BLaER1 (cell line): ENCODE measurements at regions not wholly inside any gene's neighbourhood (a gene's known extent, or its start where the extent isn't known, plus 50 kb on each side); places are given as distances from the start of the nearest gene placed in this dataset.

Experiments
- H3K27ac ChIP-seq: shearing (Covaris generic); formaldehyde crosslinking; 2 replicates; pipeline ENCODE4 v1.8.1; 2022
- H3K27me3 ChIP-seq: shearing (Covaris generic); formaldehyde crosslinking; 2 replicates; pipeline ENCODE4 v1.8.1; 2022
- H3K36me3 ChIP-seq: shearing (Covaris generic); formaldehyde crosslinking; 2 replicates; pipeline ENCODE4 v1.8.1; 2022
- H3K4me1 ChIP-seq: shearing (Covaris generic); formaldehyde crosslinking; 2 replicates; pipeline ENCODE4 v1.8.1; 2022
- H3K4me2 ChIP-seq: shearing (Covaris generic); formaldehyde crosslinking; 2 replicates; pipeline ENCODE4 v1.8.1; 2022
- H3K4me3 ChIP-seq: shearing (Covaris generic); formaldehyde crosslinking; 2 replicates; pipeline ENCODE4 v1.8.1; 2022
- H3K9ac ChIP-seq: shearing (Covaris generic); formaldehyde crosslinking; 2 replicates; pipeline ENCODE4 v1.8.1; 2022
- H3K9me3 ChIP-seq: shearing (Covaris generic); formaldehyde crosslinking; 2 replicates; pipeline ENCODE4 v1.8.1; 2022
- H4K20me1 ChIP-seq: shearing (Covaris generic); formaldehyde crosslinking; 2 replicates; pipeline ENCODE4 v1.8.1; 2022
- Cebpa-rat ChIP-seq: shearing (Covaris generic); IDR thresholded peaks from 2 replicates; pipeline ENCODE4 v1.8.1; 2022

DNA sequence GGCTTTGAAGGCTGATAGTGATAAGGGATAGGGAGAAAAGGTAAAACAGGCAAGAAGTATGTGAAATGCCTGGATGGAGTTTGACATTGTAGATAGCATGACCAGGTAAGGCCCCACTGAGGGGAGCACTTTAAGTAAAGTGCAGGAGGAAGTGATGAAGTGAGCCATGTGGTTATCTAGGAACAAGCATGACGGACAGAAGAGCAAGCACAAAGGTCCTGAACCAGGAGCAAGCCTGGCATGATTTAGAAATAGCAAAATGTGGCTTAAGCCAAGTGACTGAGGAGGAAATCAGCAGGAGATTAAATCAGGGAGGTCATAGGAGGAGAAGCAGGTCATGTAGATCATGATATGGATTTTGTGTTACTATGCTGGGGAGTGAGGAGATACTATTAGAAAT, 129.2 kb downstream of the GLUL start:
- Histone ChIP-seq H3K27ac (no peak overlapping the region), H3K4me2 (no peak overlapping the region), H3K9me3 (no peaks in the 10 kb centered on the region), H3K4me3 (no peak overlapping the region), H3K36me3 (no peaks in the 10 kb centered on the region), H3K4me1 (peaks cover 30% of the 10 kb centered on the region), H3K9ac (no peak overlapping the region), H4K20me1 (no peaks in the 10 kb centered on the region), H3K27me3 (no peaks in the 10 kb centered on the region)
- TF ChIP-seq Cebpa-rat: no peak

- Histone ChIP-seq H3K4me2 (no peak overlapping the region), H3K27me3 (no peaks in the 10 kb centered on the region), H3K4me1 (peaks cover 30% of the 10 kb centered on the region), H3K36me3 (no peaks in the 10 kb centered on the region), H3K9ac (no peak overlapping the region), H3K27ac (no peak overlapping the region), H4K20me1 (no peaks in the 10 kb centered on the region), H3K9me3 (no peaks in the 10 kb centered on the region), H3K4me3 (no peak overlapping the region)
- no peak for TF ChIP-seq Cebpa-rat
These were observed 129.9 kb downstream of the GLUL start for GRCh38 chr1:182261655-182262054.

DNA sequence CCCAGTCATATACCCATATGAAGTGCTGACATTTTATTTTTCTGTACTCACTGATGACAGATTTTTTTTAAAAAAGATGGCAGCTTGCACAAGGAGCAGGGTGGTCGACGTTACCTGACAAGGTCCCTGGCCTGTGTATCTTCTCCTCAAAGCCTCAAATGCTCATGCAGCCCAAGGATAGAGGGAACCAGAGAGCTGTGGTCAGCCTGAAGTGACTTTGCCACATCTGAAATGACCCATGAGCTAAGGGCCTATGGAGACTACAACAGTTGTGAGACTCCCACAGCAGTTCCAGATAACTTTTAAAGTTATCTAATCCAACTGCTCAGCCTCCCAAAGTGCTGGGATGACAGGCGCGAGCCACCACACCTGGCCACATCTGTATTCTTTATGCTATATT, 131.1 kb downstream of the GLUL start:
- Histone ChIP-seq H3K4me3 (no peak overlapping the region), H3K9ac (no peak overlapping the region), H3K4me1 (peaks cover 30% of the 10 kb centered on the region), H3K27me3 (no peaks in the 10 kb centered on the region), H4K20me1 (no peaks in the 10 kb centered on the region), H3K27ac (0 out of 2 replicates have a peak overlapping the region, but pooled peaks have one; percentile 79), H3K36me3 (no peaks in the 10 kb centered on the region), H3K4me2 (peak overlapping the region; percentile 72), H3K9me3 (no peaks in the 10 kb centered on the region)
- no peak for TF ChIP-seq Cebpa-rat

DNA sequence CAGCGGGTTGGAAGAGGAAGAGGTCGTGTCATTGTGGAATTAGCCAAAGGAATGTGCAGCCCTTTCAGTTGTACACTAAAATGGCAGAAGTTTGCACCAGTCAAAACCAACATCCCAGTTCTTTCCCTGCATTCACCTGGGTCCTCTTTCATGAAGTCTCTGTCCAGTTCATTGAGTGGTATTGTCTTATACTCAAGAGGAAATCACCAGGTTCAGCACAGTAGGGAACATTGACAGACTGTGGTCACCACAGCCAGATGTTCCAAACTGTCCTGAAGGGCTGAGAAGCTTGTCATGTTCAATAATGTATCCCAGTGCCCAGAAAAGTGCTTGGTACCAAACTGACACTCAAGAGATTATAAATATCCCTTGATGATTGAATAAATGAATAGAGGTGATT, 131.6 kb downstream of the GLUL start:
- peak overlapping the region; percentile 72 for H3K4me2 ChIP-seq
- no peak for TF ChIP-seq Cebpa-rat
- peak overlapping the region; percentile 79 for H3K27ac ChIP-seq
- H3K4me1 ChIP-seq: peaks cover 30% of the 10 kb centered on the region
- no peaks in the 10 kb centered on the region for H3K9me3 ChIP-seq
- peak overlapping the region; percentile 55; the same call in 1 of the 2 replicates for H3K9ac ChIP-seq
- H4K20me1 ChIP-seq: no peaks in the 10 kb centered on the region
- H3K4me3 ChIP-seq: no peak overlapping the region
- no peaks in the 10 kb centered on the region for H3K27me3 ChIP-seq
- H3K36me3 ChIP-seq: no peaks in the 10 kb centered on the region

GRCh38 chr1:182259229-182259872, 132.2 kb downstream of the GLUL start:
- peak overlapping the region; percentile 55 for H3K9ac ChIP-seq
- H3K9me3 ChIP-seq: no peaks in the 10 kb centered on the region
- 0 out of 2 replicates have a peak overlapping the region, but pooled peaks have one; percentile 4 for H3K4me3 ChIP-seq
- H3K36me3 ChIP-seq: no peaks in the 10 kb centered on the region
- peak overlapping the region; percentile 79 for H3K27ac ChIP-seq
- no peaks in the 10 kb centered on the region for H3K27me3 ChIP-seq
- TF ChIP-seq Cebpa-rat: no peak
- H3K4me1 ChIP-seq: peaks cover 30% of the 10 kb centered on the region
- H3K4me2 ChIP-seq: peak overlapping the region; percentile 72
- no peaks in the 10 kb centered on the region for H4K20me1 ChIP-seq

DNA sequence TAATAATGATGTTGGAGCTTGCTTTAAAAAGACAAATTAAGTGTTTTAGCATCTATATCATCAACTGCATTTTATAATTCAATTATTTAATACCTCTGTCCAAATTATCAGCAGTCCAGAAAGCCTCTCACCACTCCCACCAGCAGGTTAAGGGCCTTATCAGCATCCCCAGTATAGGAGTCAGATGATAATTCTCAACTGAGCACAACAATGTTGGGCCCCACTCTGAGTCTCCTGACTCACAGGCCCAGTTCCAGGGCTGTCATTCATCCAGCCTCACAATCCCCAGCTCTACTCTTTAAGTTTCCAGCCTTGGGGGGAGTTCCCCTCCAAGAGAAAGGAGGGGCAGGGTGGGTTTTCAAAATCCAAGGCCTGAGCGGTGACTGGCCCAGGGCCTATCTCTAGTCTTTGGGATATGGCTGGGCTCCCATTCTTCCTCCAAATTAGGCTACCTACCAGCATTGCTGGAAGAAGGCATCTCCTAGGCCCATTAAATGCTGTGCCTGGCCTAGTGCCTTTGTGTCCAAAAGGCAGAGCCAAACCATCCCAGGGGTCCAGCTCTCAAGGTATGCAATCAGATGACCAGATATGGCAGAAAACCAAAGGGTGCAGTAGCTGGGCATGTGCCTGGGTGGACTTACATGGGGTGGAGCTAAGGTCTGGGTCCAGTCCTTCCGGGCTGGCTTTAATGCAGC, 134.1 kb downstream of the GLUL start:
- TF ChIP-seq Cebpa-rat: no peak
- no peak overlapping the region for H3K27ac ChIP-seq
- no peaks in the 10 kb centered on the region for H3K27me3 ChIP-seq

GRCh38 chr1:182256931-182257330, 134.7 kb downstream of the GLUL start:
- H3K27ac ChIP-seq: no peak overlapping the region
- H3K36me3 ChIP-seq: no peaks in the 10 kb centered on the region
- no peak overlapping the region for H3K9ac ChIP-seq
- H4K20me1 ChIP-seq: no peaks in the 10 kb centered on the region
- H3K4me2 ChIP-seq: no peak overlapping the region
- no peaks in the 10 kb centered on the region for H3K27me3 ChIP-seq
- no peaks in the 10 kb centered on the region for H3K9me3 ChIP-seq
- H3K4me1 ChIP-seq: peaks cover 30% of the 10 kb centered on the region
- no peak overlapping the region for H3K4me3 ChIP-seq
- TF ChIP-seq Cebpa-rat: no peak

More for the DNA sequence above, 134.1 kb downstream of the GLUL start:
- Histone ChIP-seq H3K9ac (no peak overlapping the region), H3K9me3 (no peaks in the 10 kb centered on the region), H3K4me1 (peaks cover 30% of the 10 kb centered on the region), H3K36me3 (no peaks in the 10 kb centered on the region), H4K20me1 (no peaks in the 10 kb centered on the region), H3K4me2 (no peak overlapping the region), H3K4me3 (no peak overlapping the region)

GRCh38 chr1:182255494-182255893, 136.1 kb downstream of the GLUL start:
- H3K9ac ChIP-seq: no peak overlapping the region
- TF ChIP-seq Cebpa-rat: no peak

DNA sequence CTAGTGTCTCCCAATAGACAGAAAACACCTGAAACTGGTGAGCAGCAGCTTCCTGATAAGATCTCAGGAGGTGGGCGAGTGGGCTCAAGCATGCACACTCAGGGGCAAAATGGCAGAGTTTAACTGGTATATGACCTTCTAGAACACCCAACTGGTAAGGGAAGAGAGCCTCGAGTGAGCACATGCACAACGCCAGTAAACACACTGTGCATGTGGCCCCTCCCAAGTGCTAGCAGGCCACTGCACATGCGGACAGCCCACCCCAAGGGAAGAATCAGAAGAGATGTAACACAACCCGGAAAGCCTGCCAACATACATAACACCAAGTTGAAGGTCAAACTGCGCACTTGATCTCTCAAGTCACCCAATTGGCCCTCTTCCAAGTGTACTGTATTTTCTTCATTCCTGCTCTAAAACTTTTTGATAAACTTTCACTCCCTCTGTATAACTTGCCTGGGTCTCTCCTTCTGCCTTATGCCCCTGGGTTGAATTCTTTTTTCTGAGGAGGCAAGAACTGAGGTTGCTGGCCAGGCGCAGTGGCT, 138.2 kb downstream of the GLUL start:
- no peak for TF ChIP-seq Cebpa-rat
- no peak overlapping the region for H3K9ac ChIP-seq
- no peaks in the 10 kb centered on the region for H3K9me3 ChIP-seq
- no peak overlapping the region for H3K27ac ChIP-seq
- H3K4me3 ChIP-seq: no peak overlapping the region
- peaks cover 6% of the 10 kb centered on the region for H3K4me1 ChIP-seq
- H3K36me3 ChIP-seq: no peaks in the 10 kb centered on the region
- no peaks in the 10 kb centered on the region for H4K20me1 ChIP-seq
- no peaks in the 10 kb centered on the region for H3K27me3 ChIP-seq
- H3K4me2 ChIP-seq: no peak overlapping the region

More at GRCh38 chr1:182255494-182255893, 136.1 kb downstream of the GLUL start:
- Histone ChIP-seq H3K27ac (no peak overlapping the region), H3K4me3 (no peak overlapping the region), H3K36me3 (no peaks in the 10 kb centered on the region), H4K20me1 (no peaks in the 10 kb centered on the region), H3K9me3 (no peaks in the 10 kb centered on the region), H3K4me1 (peaks cover 27% of the 10 kb centered on the region), H3K27me3 (no peaks in the 10 kb centered on the region), H3K4me2 (no peak overlapping the region)

GRCh38 chr1:182251561-182251960, 140.0 kb downstream of the GLUL start:
- TF ChIP-seq Cebpa-rat: no peak
- Histone ChIP-seq H3K9me3 (no peaks in the 10 kb centered on the region), H3K9ac (no peak overlapping the region), H3K4me2 (no peak overlapping the region), H3K27ac (no peak overlapping the region), H3K36me3 (no peaks in the 10 kb centered on the region), H3K4me3 (no peak overlapping the region), H3K27me3 (no peaks in the 10 kb centered on the region), H4K20me1 (no peaks in the 10 kb centered on the region), H3K4me1 (no peaks in the 10 kb centered on the region)
